Left ventricle myocardium inferior (tissue), 1 donor: ENCODE measurements at regions not wholly inside any gene's neighbourhood (a gene's known extent, or its start where the extent isn't known, plus 50 kb on each side); places are given as distances from the start of the nearest gene placed in this dataset.

ENCODE experiments used
- DNase-seq: peaks from one replicate; pipeline ENCODE4 v3.0.0-alpha.2; 2020
- H3K27ac ChIP-seq: fragments of 200-600 bp; replicated peaks from 2 replicates; pipeline ENCODE4 v1.8.0; 2021
- H3K27me3 ChIP-seq: fragments of 200-600 bp; 2 replicates; pipeline ENCODE4 v1.8.0; 2021; ENCODE audit warnings: low read depth
- H3K36me3 ChIP-seq: fragments of 200-600 bp; 2 replicates; pipeline ENCODE4 v1.8.0; 2021
- H3K4me1 ChIP-seq: fragments of 200-600 bp; 2 replicates; pipeline ENCODE4 v1.8.0; 2021
- H3K4me3 ChIP-seq: fragments of 200-600 bp; 2 replicates; pipeline ENCODE4 v1.8.0; 2021; ENCODE audit warnings: mild to moderate bottlenecking, moderate library complexity
- H3K9me3 ChIP-seq: fragments of 200-600 bp; replicated peaks from 2 replicates; pipeline ENCODE4 v1.8.0; 2021
- intact Hi-C: fragments of 100-400 bp; cut with micrococcal nuclease; formaldehyde crosslinking; loops from one replicate; pipeline ENCODE4 v1.11.0; 2022
- TF ChIP-seq, protein P1 (sequence below): fragments of 200-600 bp; IDR thresholded peaks from 2 replicates; pipeline ENCODE4 v1.8.0; 2021; ENCODE audit warnings: antibody characterized with exemption, mild to moderate bottlenecking, borderline replicate concordance
- donor health status: DM: no; HTN: yes; CAD: no; lungs with severe emphysema.

DNA sequence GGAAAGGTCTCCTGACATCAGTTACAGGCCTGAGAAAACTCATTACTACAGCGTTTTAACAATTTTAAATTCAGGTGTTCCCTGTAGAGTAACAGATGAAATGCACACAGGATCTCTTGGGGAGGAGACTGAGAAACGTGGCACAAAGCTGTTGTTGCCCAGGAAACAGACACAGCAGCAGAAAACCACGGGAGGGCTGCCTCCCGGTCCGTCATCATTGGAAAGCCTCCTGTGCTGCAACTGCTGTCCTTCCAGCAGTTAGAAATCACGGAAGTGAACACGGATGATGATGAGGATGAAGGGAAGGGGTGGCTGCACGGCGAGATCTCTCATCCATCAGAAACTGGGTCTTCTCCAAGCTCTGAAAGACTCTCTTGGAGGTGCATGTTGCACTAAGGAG, 94.6 kb upstream of the RNF32 start:
- Histone ChIP-seq H3K4me1 (no peaks in the 10 kb centered on the region), H3K27me3 (peaks cover 12% of the 10 kb centered on the region), H3K27ac (no peak overlapping the region), H3K4me3 (no peak overlapping the region), H3K9me3 (peaks cover 24% of the 10 kb centered on the region), H3K36me3 (no peaks in the 10 kb centered on the region)
- TF ChIP-seq, protein P1, sequence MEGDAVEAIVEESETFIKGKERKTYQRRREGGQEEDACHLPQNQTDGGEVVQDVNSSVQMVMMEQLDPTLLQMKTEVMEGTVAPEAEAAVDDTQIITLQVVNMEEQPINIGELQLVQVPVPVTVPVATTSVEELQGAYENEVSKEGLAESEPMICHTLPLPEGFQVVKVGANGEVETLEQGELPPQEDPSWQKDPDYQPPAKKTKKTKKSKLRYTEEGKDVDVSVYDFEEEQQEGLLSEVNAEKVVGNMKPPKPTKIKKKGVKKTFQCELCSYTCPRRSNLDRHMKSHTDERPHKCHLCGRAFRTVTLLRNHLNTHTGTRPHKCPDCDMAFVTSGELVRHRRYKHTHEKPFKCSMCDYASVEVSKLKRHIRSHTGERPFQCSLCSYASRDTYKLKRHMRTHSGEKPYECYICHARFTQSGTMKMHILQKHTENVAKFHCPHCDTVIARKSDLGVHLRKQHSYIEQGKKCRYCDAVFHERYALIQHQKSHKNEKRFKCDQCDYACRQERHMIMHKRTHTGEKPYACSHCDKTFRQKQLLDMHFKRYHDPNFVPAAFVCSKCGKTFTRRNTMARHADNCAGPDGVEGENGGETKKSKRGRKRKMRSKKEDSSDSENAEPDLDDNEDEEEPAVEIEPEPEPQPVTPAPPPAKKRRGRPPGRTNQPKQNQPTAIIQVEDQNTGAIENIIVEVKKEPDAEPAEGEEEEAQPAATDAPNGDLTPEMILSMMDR: no peak
- intact Hi-C loops: no loop called here
- DNase-seq: no peak

DNA sequence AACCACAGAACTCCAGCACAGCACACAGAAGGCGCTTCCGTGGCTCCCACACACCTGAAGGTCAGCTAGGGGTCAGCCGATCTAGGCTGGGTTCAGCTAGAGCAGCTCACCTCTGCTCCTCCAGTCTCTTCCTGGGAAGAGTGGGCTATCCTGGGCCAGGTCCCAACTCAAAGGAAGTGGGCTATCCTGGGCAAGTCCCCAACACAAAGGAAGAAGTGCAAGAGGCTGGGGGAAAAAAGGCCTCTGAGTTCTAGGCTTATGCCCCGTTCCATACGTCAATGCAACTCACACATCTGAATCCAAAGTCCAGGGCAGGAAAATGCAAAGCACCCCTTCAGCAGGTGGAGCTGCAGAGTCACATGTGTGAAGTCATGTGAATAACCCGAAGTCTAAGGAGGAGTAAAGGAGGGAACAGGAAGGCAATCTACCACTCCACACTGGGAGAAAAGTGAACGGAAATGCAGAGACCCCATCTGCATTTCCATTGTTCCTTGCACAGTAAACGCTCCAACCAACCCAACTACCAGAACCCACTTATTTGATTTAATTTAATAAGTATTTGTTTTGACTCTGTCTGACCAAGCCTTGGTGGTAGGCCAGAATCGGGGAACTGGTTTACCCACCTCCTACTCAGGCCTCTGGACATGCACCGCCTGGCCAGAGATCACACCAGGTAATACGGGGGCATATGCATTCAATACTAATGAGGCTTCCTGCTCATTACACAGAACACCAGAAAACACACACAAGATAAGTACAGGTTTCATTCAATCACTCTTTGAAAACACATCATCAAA, 95.5 kb upstream of the RNF32 start:
- TF ChIP-seq, protein P1: no peak
- H3K4me1 ChIP-seq: no peaks in the 10 kb centered on the region
- peaks cover 24% of the 10 kb centered on the region for H3K9me3 ChIP-seq
- H3K36me3 ChIP-seq: no peaks in the 10 kb centered on the region
- H3K27me3 ChIP-seq: peaks cover 17% of the 10 kb centered on the region
- H3K27ac ChIP-seq: no peak overlapping the region
- H3K4me3 ChIP-seq: no peak overlapping the region
- intact Hi-C loops: no loop called here
- no peak for DNase-seq

DNA sequence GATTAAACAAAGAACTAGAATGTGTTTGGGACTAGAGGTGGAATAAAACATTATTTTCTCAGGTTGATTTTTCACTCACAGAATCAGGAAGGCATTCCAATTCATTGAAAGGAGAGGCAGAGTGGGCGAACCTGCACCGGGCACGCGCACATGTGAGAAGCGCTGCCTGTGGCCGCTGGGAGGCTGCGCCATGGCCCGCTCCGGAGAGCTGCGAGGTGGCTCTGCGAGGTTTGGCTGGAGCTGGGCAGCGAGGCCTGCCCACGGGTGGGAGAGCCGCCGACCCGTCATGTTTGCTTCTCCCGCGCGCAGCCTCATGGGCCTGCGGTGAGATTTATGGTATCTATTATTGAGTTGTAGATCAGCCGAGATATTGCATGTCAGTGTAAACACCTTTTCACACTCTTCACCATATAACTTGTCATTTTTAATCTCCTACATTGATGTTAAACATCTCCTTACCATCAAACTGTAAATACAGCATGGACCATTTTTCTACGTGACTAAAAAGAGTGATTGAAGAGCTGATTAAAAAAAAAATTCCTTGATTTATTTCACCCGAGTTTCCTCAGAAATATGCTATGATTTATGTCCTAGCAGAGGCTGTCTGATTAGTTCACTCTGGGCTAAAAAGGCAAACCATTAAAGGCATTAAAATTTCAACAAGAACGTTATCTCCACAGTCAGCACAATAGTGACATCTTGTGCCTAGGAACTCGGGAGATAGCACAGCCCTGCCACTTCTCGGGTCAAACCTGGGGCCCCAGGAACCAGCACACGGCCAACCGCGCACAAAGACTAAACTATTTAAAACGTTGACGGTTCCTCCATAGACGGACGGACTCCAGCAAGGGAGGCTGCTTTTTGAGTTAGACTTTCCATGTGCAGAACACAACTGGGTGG, 96.6 kb upstream of the RNF32 start:
- H3K4me1 ChIP-seq: no peaks in the 10 kb centered on the region
- TF ChIP-seq, protein P1: no peak
- no peaks in the 10 kb centered on the region for H3K36me3 ChIP-seq
- H3K9me3 ChIP-seq: peaks cover 14% of the 10 kb centered on the region
- no peak overlapping the region for H3K4me3 ChIP-seq
- no peak overlapping the region for H3K27ac ChIP-seq
- intact Hi-C loops: no loop called here
- no peak for DNase-seq
- peaks cover 20% of the 10 kb centered on the region for H3K27me3 ChIP-seq

DNA sequence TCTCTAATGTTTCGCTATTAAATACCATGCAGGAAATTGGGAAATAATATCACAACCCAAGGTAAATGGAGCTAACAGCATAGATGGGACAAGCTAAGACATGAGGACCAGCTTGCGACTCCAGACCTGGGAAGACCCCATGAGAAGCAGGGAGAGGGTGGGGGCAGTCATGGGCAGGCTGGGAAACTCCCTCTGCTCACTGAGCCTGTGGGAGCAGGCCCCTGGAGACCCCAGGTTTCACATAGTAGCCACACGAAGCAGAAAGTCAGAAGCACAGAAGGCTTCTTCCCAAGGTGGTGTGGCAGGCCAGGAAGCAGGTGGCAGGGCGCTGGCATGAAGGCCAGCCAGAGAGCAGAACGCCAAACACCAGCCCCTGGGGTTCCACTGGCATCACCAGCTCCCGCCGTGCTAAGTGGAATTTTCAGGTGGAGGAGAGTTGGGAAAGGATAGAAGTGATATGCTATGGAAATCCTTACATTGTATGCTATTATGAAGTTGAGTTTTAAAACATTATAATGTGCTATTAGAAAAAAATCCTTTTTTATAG, 99.9 kb upstream of the RNF32 start:
- Histone ChIP-seq H3K27ac (no peak overlapping the region), H3K36me3 (no peaks in the 10 kb centered on the region), H3K27me3 (peaks cover 30% of the 10 kb centered on the region), H3K4me1 (no peaks in the 10 kb centered on the region), H3K9me3 (no peaks in the 10 kb centered on the region), H3K4me3 (no peak overlapping the region)
- TF ChIP-seq, protein P1: no peak
- intact Hi-C loops: no loop called here
- DNase-seq: no peak

DNA sequence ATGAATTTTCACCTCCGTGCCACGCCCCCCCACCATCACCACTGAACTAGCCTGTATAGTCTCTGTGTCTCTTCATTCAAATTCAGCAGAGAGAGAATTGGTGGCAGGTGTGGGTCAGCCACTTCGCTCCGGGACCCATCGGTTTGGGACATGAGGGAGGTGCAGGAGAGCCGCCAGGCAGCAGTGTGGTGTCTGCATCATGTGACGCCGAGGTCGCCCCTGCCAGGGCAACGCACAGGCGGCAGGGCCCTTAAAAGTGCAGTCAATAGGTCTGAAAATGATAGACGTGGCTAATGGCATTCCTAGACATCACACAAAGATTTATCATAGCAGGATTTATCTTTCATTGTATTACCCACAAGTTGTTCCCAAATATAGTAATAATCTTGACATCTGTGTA, 100.6 kb upstream of the RNF32 start:
- Histone ChIP-seq H3K27me3 (peaks cover 30% of the 10 kb centered on the region), H3K36me3 (no peaks in the 10 kb centered on the region), H3K4me3 (no peak overlapping the region), H3K4me1 (no peaks in the 10 kb centered on the region), H3K9me3 (no peaks in the 10 kb centered on the region), H3K27ac (no peak overlapping the region)
- TF ChIP-seq, protein P1: no peak
- intact Hi-C loops: no loop called here
- no peak for DNase-seq
